Astrocyte (in vitro differentiated cells and primary cell): ENCODE measurements at regions not wholly inside any gene's neighbourhood (a gene's known extent, or its start where the extent isn't known, plus 50 kb on each side); places are given as distances from the start of the nearest gene placed in this dataset.

Source experiments
- EZH2 ChIP-seq: IDR thresholded peaks from 2 replicates; pipeline ENCODE4 v1.6.1; 2012; ENCODE audit warnings: mild to moderate bottlenecking, low read length, inconsistent platforms; ENCODE audit not compliant: insufficient read depth
- TF ChIP-seq, protein P1 (sequence below): IDR thresholded peaks from 2 replicates; pipeline ENCODE4 v1.5.1; 2011; ENCODE audit warnings: low read depth, mild to moderate bottlenecking, inconsistent platforms, low read length, moderate library complexity; ENCODE audit not compliant: insufficient read depth

DNA sequence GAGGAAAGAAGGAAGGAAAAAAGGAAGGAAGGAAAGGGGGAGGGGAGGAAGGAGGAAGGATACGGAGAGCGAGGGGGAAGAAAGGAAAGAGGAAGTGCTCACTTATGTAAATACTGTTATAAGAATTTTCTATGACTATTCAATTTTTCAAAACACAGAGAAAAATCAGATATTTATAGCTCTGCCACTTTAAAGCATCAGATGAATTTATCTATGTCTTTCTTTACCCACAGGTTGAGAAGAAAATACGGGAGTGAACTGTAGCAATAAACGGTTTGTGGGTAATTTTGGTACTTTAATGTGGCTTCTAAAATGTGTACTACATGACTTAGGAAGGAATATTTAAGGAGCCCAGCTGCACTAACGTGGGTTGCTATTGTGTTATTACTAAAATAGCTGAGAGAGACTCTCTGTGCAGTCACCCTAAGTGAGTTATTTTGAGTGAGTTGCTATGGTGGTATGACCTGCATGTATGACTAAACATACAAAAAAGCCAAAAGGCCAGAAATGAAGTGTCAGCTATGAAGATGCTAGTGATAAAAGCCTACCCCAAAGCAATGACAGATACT is 225.5 kb downstream of the SOD2 start:
- TF ChIP-seq, protein P1, sequence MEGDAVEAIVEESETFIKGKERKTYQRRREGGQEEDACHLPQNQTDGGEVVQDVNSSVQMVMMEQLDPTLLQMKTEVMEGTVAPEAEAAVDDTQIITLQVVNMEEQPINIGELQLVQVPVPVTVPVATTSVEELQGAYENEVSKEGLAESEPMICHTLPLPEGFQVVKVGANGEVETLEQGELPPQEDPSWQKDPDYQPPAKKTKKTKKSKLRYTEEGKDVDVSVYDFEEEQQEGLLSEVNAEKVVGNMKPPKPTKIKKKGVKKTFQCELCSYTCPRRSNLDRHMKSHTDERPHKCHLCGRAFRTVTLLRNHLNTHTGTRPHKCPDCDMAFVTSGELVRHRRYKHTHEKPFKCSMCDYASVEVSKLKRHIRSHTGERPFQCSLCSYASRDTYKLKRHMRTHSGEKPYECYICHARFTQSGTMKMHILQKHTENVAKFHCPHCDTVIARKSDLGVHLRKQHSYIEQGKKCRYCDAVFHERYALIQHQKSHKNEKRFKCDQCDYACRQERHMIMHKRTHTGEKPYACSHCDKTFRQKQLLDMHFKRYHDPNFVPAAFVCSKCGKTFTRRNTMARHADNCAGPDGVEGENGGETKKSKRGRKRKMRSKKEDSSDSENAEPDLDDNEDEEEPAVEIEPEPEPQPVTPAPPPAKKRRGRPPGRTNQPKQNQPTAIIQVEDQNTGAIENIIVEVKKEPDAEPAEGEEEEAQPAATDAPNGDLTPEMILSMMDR: no peak
- no peak for TF ChIP-seq EZH2
